GM12873 (cell line): ENCODE measurements at regions not wholly inside any gene's neighbourhood (a gene's known extent, or its start where the extent isn't known, plus 50 kb on each side); places are given as distances from the start of the nearest gene placed in this dataset.

ENCODE experiments used
- CTCF ChIP-seq: IDR thresholded peaks from 2 replicates; pipeline ENCODE4 v1.5.1; 2012; ENCODE audit warnings: low read depth, mild to moderate bottlenecking, moderate library complexity, low read length, control low read depth; ENCODE audit not compliant: insufficient read depth; ENCODE audit errors: missing control alignments

DNA sequence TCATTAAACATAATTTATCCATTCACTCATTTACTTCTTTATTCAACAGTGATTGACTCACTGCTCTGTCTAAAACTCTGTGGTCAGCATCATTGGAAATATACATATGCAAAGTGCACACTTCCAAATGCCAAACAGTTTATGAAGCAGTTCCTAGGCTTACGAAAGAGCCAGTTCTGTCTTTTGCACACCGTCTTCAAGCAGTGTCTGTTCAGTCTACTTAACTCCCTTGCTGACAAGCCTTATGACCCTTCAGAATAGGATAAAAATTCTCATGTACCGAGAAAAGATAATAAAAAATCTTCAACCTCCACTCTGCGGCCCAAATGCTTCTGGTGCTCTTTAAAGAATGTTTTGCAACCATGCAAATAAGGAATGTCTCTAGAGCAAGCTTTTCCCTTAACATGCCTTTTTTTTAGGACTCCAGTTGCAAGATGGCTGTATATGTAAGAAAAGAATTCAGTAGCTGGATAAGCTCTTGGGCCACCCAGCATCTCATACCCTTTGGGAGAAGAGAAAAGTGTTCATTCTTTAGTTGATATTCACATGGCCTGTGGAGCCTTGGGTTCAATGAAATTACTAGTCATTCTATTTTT is 1037.0 kb upstream of the SLIT2 start:
- TF ChIP-seq CTCF, result no peak

GRCh38 chr4:19213388-19213787 is 1038.3 kb upstream of the SLIT2 start:
- no peak for TF ChIP-seq CTCF

- TF ChIP-seq CTCF, result no peak
Measured at GRCh38 chr4:19205853-19206252, 1045.9 kb upstream of the SLIT2 start.

DNA sequence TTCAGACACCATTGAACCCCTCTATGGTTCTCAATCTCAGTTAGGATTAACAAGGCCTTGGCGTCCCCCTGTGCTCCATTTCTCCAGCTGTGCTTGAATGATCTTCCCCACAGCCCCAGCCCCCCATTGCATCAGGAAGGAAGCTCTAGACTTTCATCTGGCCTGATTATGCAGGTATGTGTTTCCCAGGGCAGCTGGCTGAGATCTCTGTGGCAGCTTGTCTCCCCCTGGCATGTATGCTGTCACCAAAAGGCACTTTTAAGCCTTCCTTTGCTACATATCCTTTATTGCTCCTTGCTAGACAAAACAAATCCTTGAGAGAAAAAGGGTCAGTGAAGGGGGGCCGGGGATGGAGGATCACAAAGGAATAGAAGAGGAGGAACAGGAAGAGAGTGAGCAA is 1056.0 kb upstream of the SLIT2 start:
- TF ChIP-seq CTCF, result no peak

GRCh38 chr4:19194672-19195071 is 1057.0 kb upstream of the SLIT2 start:
- no peak for TF ChIP-seq CTCF

GRCh38 chr4:19193274-19193981 is 1058.3 kb upstream of the SLIT2 start:
- no peak for TF ChIP-seq CTCF

DNA sequence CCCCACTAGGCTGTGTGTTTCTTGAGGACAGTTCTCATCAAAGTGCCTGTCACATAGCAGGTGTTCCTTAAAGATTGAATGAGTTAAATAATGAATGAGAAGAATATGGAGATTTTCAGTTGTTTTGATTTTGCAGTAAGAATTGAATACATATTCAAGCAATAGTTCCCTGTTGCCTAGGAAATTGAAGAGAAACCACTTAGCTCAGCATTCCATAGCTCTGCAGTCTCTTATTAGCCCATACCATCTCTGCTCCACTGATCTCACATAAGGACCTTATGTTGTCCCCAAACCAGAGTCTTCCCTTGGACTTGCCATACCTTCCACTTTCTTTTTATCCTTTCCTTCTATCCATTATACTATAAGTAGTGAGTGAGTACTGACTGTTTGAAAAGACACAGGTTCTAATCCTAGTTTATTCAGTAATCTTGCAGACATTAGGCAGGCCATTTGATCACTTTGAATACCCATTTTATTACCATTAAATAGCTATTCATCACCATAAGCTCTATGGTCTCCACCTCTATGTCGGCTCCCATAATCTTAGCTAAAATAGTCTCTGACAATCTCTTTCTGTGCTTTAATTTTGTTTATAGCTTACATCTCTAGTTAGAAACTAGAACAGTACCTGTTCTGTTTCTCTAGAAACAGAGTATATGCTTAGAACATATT is 1059.6 kb upstream of the SLIT2 start:
- TF ChIP-seq CTCF, result no peak
